K562 (cell line): ENCODE measurements at regions not wholly inside any gene's neighbourhood (a gene's known extent, or its start where the extent isn't known, plus 50 kb on each side); places are given as distances from the start of the nearest gene placed in this dataset.

Experiments
- ATAC-seq: fragments of 200-7000 bp; cut with Tn5 transposase; 3 replicates; pipeline ENCODE4 v1.9.1; 2020; ENCODE audit warnings: moderate library complexity
- BruUV-seq: library from RNA; stranded (reverse); fragments of 400-500 nt; replicated peaks from 2 replicates; lab custom pipeline; 2021; lab: Mats Ljungman, UMichigan
- CTCF ChIA-PET: fragments of 300-600 bp; formaldehyde crosslinking; extraction: SDS; loops from one replicate; lab custom pipeline; 2021; ENCODE audit warnings: low intra/inter-chr PET ratio; lab: Yijun Ruan, JAX
- POLR2A ChIA-PET: fragments of 300-600, 350-650 bp; sonication (Branson Sonifier 250); formaldehyde crosslinking; extraction: SDS; loops from one replicate; lab custom pipeline; 2021; ENCODE audit warnings: antibody characterized with exemption, inconsistent platforms; lab: Yijun Ruan, JAX
- DNase-seq, 4 experiments: peaks; one replicate each; pipeline versions ENCODE4 v3.0.0 to v3.0.0-alpha.2; 2011 to 2018; ENCODE audit warnings: low spot score in 3 of 4, mixed read lengths in 3 of 4; ENCODE audit errors: extremely low read depth in 1 of 4
- FAIRE-seq: peaks from 2 replicates; lab custom pipeline; 2011; peaks lifted over from hg19 to GRCh38; lab: Jason Lieb, UNC
- H2AFZ ChIP-seq: 2 replicates; pipeline ENCODE4 v1.6.0; 2011; ENCODE audit warnings: low read depth, low read length, control low read depth, inconsistent platforms
- H3K27ac ChIP-seq: fragments of 200-600 bp; 3 replicates; pipeline ENCODE4 v1.8.0; 2011; ENCODE audit warnings: low read depth, mild to moderate bottlenecking, control low read depth, inconsistent platforms, low read length, moderate library complexity, mixed read lengths; ENCODE audit errors: extremely low read depth
- H3K27me3 ChIP-seq, 2 experiments: fragments of 300-600 bp in 1 of 2; 2 replicates in 1 of 2; 3 replicates in 1 of 2; pipeline versions ENCODE4 v1.6.0 to v1.8.0; 2011; ENCODE audit warnings: inconsistent platforms in 2 of 2, low read length in 2 of 2, mild to moderate bottlenecking in 1 of 2, mixed read lengths in 1 of 2, moderate library complexity in 1 of 2; ENCODE audit not compliant: control insufficient read depth in 2 of 2, insufficient read depth in 2 of 2
- H3K36me3 ChIP-seq: fragments of 300-600 bp; 3 replicates; pipeline ENCODE4 v1.8.0; 2011; ENCODE audit warnings: mild to moderate bottlenecking, low read length, inconsistent platforms; ENCODE audit not compliant: control insufficient read depth, insufficient read depth
- H3K4me1 ChIP-seq, 2 experiments: fragments of 200-600 bp in 1 of 2; replicated peaks in 1 of 2; 2 replicates in 1 of 2; 3 replicates in 1 of 2; pipeline versions ENCODE4 v1.5.1 to v1.8.0; 2011; ENCODE audit warnings: inconsistent platforms in 2 of 2, low read length in 2 of 2, mild to moderate bottlenecking in 1 of 2, mixed read lengths in 1 of 2, moderate library complexity in 1 of 2; ENCODE audit not compliant: control insufficient read depth in 2 of 2, insufficient read depth in 2 of 2
- H3K4me2 ChIP-seq: 2 replicates; pipeline ENCODE4 v1.6.1; 2011; ENCODE audit warnings: low read length, control low read depth, inconsistent platforms, mixed read lengths; ENCODE audit not compliant: insufficient read depth
- H3K4me3 ChIP-seq: fragments of 200-600 bp; sonication (generic), shearing (Covaris generic); 2 replicates; pipeline ENCODE4 v1.5.1; 2016; ENCODE audit warnings: control low read depth, inconsistent platforms
- H3K79me2 ChIP-seq: fragments of 200-600 bp; 3 replicates; pipeline ENCODE4 v1.8.0; 2011; ENCODE audit warnings: low read length, inconsistent platforms; ENCODE audit not compliant: control insufficient read depth, insufficient read depth
- H3K9ac ChIP-seq, 2 experiments: 2 replicates each; pipeline versions ENCODE4 v1.6.0 to v1.6.1; 2011; ENCODE audit warnings: low read depth in 2 of 2, low read length in 2 of 2, control low read depth in 1 of 2, inconsistent platforms in 1 of 2, mild to moderate bottlenecking in 1 of 2, mixed read lengths in 1 of 2; ENCODE audit not compliant: insufficient read depth in 1 of 2
- H3K9me1 ChIP-seq: one replicate; pipeline ENCODE4 v1.6.0; 2011; ENCODE audit warnings: inconsistent platforms, mild to moderate bottlenecking, low read length, moderate library complexity; ENCODE audit not compliant: control insufficient read depth, insufficient read depth
- H3K9me3 ChIP-seq: replicated peaks from 2 replicates; pipeline ENCODE4 v1.5.1; 2011; ENCODE audit warnings: low read depth, low read length, inconsistent platforms; ENCODE audit not compliant: control insufficient read depth, insufficient read depth
- H4K20me1 ChIP-seq: replicated peaks from 2 replicates; pipeline ENCODE4 v1.6.1; 2011; ENCODE audit warnings: low read length, inconsistent platforms, mixed read lengths; ENCODE audit not compliant: control insufficient read depth, insufficient read depth
- CREB1 ChIP-seq, 2 experiments: sonication (generic) in 1 of 2; formaldehyde crosslinking in 1 of 2; IDR thresholded peaks; 2 replicates each; pipeline versions ENCODE4 v1.6.1 to v1.8.0; 2012 to 2022; ENCODE audit warnings: inconsistent platforms in 1 of 2, mild to moderate bottlenecking in 1 of 2, missing genetic modification reagents in 1 of 2, moderate library complexity in 1 of 2
- HDAC3 ChIP-seq: fragments of 450-650 bp; IDR thresholded peaks from 2 replicates; pipeline ENCODE4 v1.6.1; 2018; ENCODE audit warnings: borderline replicate concordance, mild to moderate bottlenecking, moderate library complexity; ENCODE audit not compliant: partially characterized antibody
- KAT8 ChIP-seq: fragments of 450-650 bp; IDR thresholded peaks from 2 replicates; pipeline ENCODE4 v1.6.1; 2016; ENCODE audit warnings: low read depth, mild to moderate bottlenecking
- MED1 ChIP-seq: sonication (generic); formaldehyde crosslinking; IDR thresholded peaks from 2 replicates; pipeline ENCODE4 v1.8.1; 2023; ENCODE audit warnings: missing genetic modification reagents, borderline replicate concordance
- MYC ChIP-seq, 2 experiments: fragments of 250-450 bp in 1 of 2; sonication (Bioruptor Pico) in 1 of 2; IDR thresholded peaks; 2 replicates each; pipeline versions ENCODE4 v1.5.1 to v1.6.1; 2012 to 2021; ENCODE audit warnings: low read depth in 2 of 2, borderline replicate concordance in 1 of 2, improper control_type of control experiment in 1 of 2, low read length in 1 of 2, mild to moderate bottlenecking in 1 of 2, moderate library complexity in 1 of 2
- PHF8 ChIP-seq: fragments of 200-600 bp; sonication (generic); IDR thresholded peaks from 2 replicates; pipeline ENCODE4 v1.6.1; 2012; ENCODE audit warnings: mixed run types, mild to moderate bottlenecking, inconsistent platforms, low read length, moderate library complexity, borderline replicate concordance
- POLR3A ChIP-seq: IDR thresholded peaks from 2 replicates; pipeline ENCODE4 v1.6.1; 2011; ENCODE audit warnings: borderline replicate concordance, mild to moderate bottlenecking, moderate library complexity; ENCODE audit not compliant: insufficient read length, insufficient read depth; ENCODE audit errors: extremely low read depth
- PRMT5 ChIP-seq: sonication (generic); formaldehyde crosslinking; IDR thresholded peaks from 2 replicates; pipeline ENCODE4 v1.5.0; 2020; ENCODE audit warnings: missing genetic modification reagents
- RBM34 ChIP-seq: fragments of 200-400 bp; formaldehyde crosslinking; IDR thresholded peaks from 2 replicates; pipeline ENCODE4 v1.6.1; 2018; ENCODE audit warnings: low read length, borderline replicate concordance; ENCODE audit not compliant: insufficient read depth
- RBM39 ChIP-seq: fragments of 200-400 bp; formaldehyde crosslinking; optimal IDR thresholded peaks from 2 replicates; pipeline ENCODE3; 2018; ENCODE audit warnings: low read depth, low read length
- RFX1 ChIP-seq: fragments of 450-650 bp; IDR thresholded peaks from 2 replicates; pipeline ENCODE4 v1.6.1; 2016; ENCODE audit warnings: mild to moderate bottlenecking, moderate library complexity
- RHOXF2B ChIP-seq: fragments of 250-450 bp; sonication (Bioruptor Pico); conservative IDR thresholded peaks from 2 replicates; pipeline ENCODE4 v1.5.1; 2021
- SIN3B ChIP-seq: fragments of 450-650 bp; IDR thresholded peaks from 2 replicates; pipeline ENCODE4 v1.6.1; 2017; ENCODE audit warnings: low read depth, mild to moderate bottlenecking, moderate library complexity
- SMAD4 ChIP-seq: fragments of 250-450 bp; sonication (Bioruptor Pico); conservative IDR thresholded peaks from 2 replicates; pipeline ENCODE4 v1.8.0; 2021; ENCODE audit warnings: inconsistent platforms, mild to moderate bottlenecking, moderate library complexity
- YY1 ChIP-seq, 3 experiments: IDR thresholded peaks; 2 replicates each; pipeline ENCODE4 v1.6.1; 2011; ENCODE audit warnings: low read length in 2 of 3, mild to moderate bottlenecking in 2 of 3, moderate library complexity in 2 of 3, borderline replicate concordance in 1 of 3, control low read depth in 1 of 3, low read depth in 1 of 3; ENCODE audit not compliant: insufficient read depth in 3 of 3, insufficient replicate concordance in 2 of 3, control insufficient read depth in 1 of 3, insufficient read length in 1 of 3; ENCODE audit errors: extremely low read depth in 1 of 3
- ZNF24 ChIP-seq: fragments of 450-650 bp; IDR thresholded peaks from 2 replicates; pipeline ENCODE4 v1.6.1; 2016
- ZNF431 ChIP-seq: sonication (generic); formaldehyde crosslinking; IDR thresholded peaks from 2 replicates; pipeline ENCODE4 v1.8.0; 2022; ENCODE audit warnings: mild to moderate bottlenecking, missing genetic modification reagents
- ZNF695 ChIP-seq: fragments of 450-650 bp; formaldehyde crosslinking; IDR thresholded peaks from 2 replicates; pipeline ENCODE4 v1.4.0; 2020; ENCODE audit warnings: mild to moderate bottlenecking, moderate library complexity
- WGBS: fragments of 100-300 bp; shearing (Covaris generic); methylation state at CpG from one replicate; pipeline ENCODE4 v1.1.6; 2016; ENCODE audit warnings: low coverage, mixed read lengths; ENCODE audit not compliant: insufficient coverage; ENCODE audit errors: missing lambda C conversion rate; 5-methylcytosine and 5-hydroxymethylcytosine counted together
- in situ Hi-C: fragments of 300-500 bp; cut with MboI; formaldehyde crosslinking; loops from 4 replicates; pipeline ENCODE4 v1.15.0; 2018; ENCODE audit warnings: inconsistent platforms, mixed read lengths
- intact Hi-C: fragments of 100-400 bp; cut with micrococcal nuclease; formaldehyde crosslinking; loops from 2 replicates; pipeline ENCODE4 v1.14.2; 2022
- TF ChIP-seq, protein P1 (sequence below): fragments of 250-450 bp; sonication (Bioruptor Pico); IDR thresholded peaks from 2 replicates; pipeline ENCODE4 v1.8.0; 2022; ENCODE audit warnings: inconsistent platforms
- TF ChIP-seq, protein P2 (sequence below): sonication (generic); formaldehyde crosslinking; IDR thresholded peaks from 2 replicates; pipeline ENCODE4 v1.9.0; 2022; ENCODE audit warnings: mild to moderate bottlenecking, missing genetic modification reagents

DNA sequence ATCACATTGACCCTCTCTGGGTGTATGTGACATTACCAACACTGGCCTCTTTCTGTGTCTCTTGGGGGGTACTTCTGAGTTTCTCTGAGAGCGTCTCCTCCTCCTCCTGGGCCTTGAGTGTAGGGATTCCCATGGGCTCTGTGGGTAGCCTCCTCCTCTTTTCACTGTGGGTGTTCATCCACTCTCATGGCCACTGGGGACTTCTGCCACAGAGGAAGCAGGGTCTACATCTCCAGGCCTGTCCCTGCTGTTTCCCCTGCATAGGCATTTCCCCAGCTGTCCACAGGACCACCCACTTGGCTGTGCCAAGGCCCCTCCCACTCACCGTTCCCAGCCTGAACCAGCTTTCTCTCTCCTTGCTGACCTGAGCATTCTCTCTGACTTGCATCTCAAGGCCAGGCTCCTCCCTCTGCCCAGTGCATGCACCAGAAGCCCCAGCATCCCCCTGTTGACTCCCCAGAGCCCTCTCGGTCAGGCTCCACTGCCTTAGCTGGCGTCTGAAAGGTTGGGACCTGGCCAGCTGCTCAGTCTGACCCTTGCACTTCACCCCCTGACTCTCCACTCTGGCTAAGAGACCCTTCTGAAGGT, 487.6 kb downstream of the GLRX3 start:
- H3K9ac ChIP-seq = no peak overlapping the region
- H3K27ac ChIP-seq = no peak overlapping the region
- H4K20me1 ChIP-seq = no peaks in the 10 kb centered on the region
- peaks cover 0 to 2% of the 10 kb centered on the region in 2 experiments; a peak in 1 of 5 replicates for H3K27me3 ChIP-seq
- no peaks in the 10 kb centered on the region for H3K79me2 ChIP-seq
- H3K4me1 ChIP-seq = no peaks in the 10 kb centered on the region
- DNase-seq (no peak), ATAC-seq (no peak), FAIRE-seq (no peak)
- CTCF ChIA-PET = no interaction called here
- H2AFZ ChIP-seq = no peak overlapping the region
- no peak overlapping the region for H3K4me3 ChIP-seq
- H3K36me3 ChIP-seq = no peaks in the 10 kb centered on the region
- BruUV-seq = no TSS peak
- 0% methylated on average over 3 of the region's 4 CpGs for WGBS
- TF ChIP-seq PRMT5 (CRISPR knock-in tag) = no peak
- TF ChIP-seq RHOXF2B = no peak
- TF ChIP-seq ZNF24 = no peak
- no peak for TF ChIP-seq KAT8
- no peak for TF ChIP-seq MYC (IDR thresholded peaks at IDR 0.05; ENCODE audit: low read depth, low read length)
- TF ChIP-seq MYC (CRISPR knock-in tag; IDR thresholded peaks at IDR 0.05; ENCODE audit: borderline replicate concordance, low read depth) = no peak
- no peak for TF ChIP-seq RFX1
- TF ChIP-seq, protein P1, sequence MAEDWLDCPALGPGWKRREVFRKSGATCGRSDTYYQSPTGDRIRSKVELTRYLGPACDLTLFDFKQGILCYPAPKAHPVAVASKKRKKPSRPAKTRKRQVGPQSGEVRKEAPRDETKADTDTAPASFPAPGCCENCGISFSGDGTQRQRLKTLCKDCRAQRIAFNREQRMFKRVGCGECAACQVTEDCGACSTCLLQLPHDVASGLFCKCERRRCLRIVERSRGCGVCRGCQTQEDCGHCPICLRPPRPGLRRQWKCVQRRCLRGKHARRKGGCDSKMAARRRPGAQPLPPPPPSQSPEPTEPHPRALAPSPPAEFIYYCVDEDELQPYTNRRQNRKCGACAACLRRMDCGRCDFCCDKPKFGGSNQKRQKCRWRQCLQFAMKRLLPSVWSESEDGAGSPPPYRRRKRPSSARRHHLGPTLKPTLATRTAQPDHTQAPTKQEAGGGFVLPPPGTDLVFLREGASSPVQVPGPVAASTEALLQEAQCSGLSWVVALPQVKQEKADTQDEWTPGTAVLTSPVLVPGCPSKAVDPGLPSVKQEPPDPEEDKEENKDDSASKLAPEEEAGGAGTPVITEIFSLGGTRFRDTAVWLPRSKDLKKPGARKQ = no peak
- TF ChIP-seq HDAC3 = no peak
- TF ChIP-seq ZNF695 = no peak
- no peak for TF ChIP-seq CREB1 (IDR thresholded peaks at IDR 0.05)
- TF ChIP-seq CREB1 (CRISPR knock-in tag; IDR thresholded peaks at IDR 0.05) = no peak
- TF ChIP-seq YY1 (IDR thresholded peaks at IDR 0.05; ENCODE audit: borderline replicate concordance in 1 of 3, control insufficient read depth in 1 of 3, extremely low read depth in 1 of 3, insufficient read depth in 3 of 3, insufficient read length in 1 of 3, insufficient replicate concordance in 2 of 3, low read depth in 1 of 3, low read length in 2 of 3) = no peak
- TF ChIP-seq, protein P2, sequence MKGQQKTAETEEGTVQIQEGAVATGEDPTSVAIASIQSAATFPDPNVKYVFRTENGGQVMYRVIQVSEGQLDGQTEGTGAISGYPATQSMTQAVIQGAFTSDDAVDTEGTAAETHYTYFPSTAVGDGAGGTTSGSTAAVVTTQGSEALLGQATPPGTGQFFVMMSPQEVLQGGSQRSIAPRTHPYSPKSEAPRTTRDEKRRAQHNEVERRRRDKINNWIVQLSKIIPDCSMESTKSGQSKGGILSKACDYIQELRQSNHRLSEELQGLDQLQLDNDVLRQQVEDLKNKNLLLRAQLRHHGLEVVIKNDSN (CRISPR knock-in tag) = no peak
- no peak for TF ChIP-seq PHF8
- TF ChIP-seq SIN3B = no peak
- no peak for TF ChIP-seq SMAD4
- TF ChIP-seq MED1 (CRISPR knock-in tag) = no peak
- no peak for TF ChIP-seq RBM34
- TF ChIP-seq RBM39 = no peak
- no peak for TF ChIP-seq POLR3A
- TF ChIP-seq ZNF431 (CRISPR knock-in tag) = no peak
- no peaks in the 10 kb centered on the region for H3K9me1 ChIP-seq
- no peak overlapping the region for H3K4me2 ChIP-seq
- intact Hi-C loops = no loop called here
- no peaks in the 10 kb centered on the region for H3K9me3 ChIP-seq
- POLR2A ChIA-PET = no interaction called here
- in situ Hi-C loops = no loop called here
